ENCODE measurements at regions not wholly inside any gene's neighbourhood (a gene's known extent, or its start where the extent isn't known, plus 50 kb on each side); places are given as distances from the start of the nearest gene placed in this dataset.

DNA sequence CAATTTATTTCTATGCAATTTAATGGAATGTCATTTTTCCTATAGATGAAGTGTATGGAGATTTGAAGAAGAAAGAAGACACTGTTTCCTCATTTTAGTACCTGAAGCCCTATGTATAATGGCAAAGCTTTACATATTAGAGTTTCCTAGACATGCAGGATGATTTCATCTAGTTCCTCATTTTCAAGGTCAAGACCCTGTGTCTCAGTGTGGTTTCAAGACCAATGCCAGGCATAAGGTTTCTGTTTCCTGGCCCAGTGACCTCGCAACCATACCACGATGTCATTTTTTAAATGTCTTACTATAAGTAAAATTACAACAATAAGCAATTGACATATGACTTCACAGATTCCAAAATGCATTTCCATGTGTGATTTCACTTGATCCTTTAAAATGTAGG, 336.5 kb upstream of the PRKCQ start:
- CTCF ChIA-PET: interaction anchor here (1.3 kb wide), 1 partner anchor 39 kb away, joined by 3 read pairs; no protein-coding TSS in a partner anchor
- H3K4me3 Mint-ChIP-seq: no peak overlapping the region
- TF ChIP-seq ETV6 (CRISPR knock-in tag; IDR thresholded peaks at IDR 0.05) (no peak), ZNF317 (CRISPR knock-in tag; IDR thresholded peaks at IDR 0.05; ENCODE audit: borderline replicate concordance, low read depth) (no peak), FOXK1 (CRISPR knock-in tag; IDR thresholded peaks at IDR 0.05) (no peak), TEAD1 (CRISPR knock-in tag; IDR thresholded peaks at IDR 0.05) (no peak), SMAD3 (CRISPR knock-in tag; IDR thresholded peaks at IDR 0.05; ENCODE audit: borderline replicate concordance) (no peak), ESRRA (CRISPR knock-in tag; IDR thresholded peaks at IDR 0.05; ENCODE audit: borderline replicate concordance) (no peak), ZNF219 (CRISPR knock-in tag; IDR thresholded peaks at IDR 0.05; ENCODE audit: borderline replicate concordance) (no peak), NFATC4 (CRISPR knock-in tag; IDR thresholded peaks at IDR 0.05) (no peak), ZNF232 (CRISPR knock-in tag; IDR thresholded peaks at IDR 0.05) (no peak), HMGA2 (CRISPR knock-in tag; IDR thresholded peaks at IDR 0.05) (no peak), ZNF416 (CRISPR knock-in tag; IDR thresholded peaks at IDR 0.05) (no peak)
- TF ChIP-seq, protein P1, sequence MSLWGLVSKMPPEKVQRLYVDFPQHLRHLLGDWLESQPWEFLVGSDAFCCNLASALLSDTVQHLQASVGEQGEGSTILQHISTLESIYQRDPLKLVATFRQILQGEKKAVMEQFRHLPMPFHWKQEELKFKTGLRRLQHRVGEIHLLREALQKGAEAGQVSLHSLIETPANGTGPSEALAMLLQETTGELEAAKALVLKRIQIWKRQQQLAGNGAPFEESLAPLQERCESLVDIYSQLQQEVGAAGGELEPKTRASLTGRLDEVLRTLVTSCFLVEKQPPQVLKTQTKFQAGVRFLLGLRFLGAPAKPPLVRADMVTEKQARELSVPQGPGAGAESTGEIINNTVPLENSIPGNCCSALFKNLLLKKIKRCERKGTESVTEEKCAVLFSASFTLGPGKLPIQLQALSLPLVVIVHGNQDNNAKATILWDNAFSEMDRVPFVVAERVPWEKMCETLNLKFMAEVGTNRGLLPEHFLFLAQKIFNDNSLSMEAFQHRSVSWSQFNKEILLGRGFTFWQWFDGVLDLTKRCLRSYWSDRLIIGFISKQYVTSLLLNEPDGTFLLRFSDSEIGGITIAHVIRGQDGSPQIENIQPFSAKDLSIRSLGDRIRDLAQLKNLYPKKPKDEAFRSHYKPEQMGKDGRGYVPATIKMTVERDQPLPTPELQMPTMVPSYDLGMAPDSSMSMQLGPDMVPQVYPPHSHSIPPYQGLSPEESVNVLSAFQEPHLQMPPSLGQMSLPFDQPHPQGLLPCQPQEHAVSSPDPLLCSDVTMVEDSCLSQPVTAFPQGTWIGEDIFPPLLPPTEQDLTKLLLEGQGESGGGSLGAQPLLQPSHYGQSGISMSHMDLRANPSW (CRISPR knock-in tag; conservative IDR thresholded peaks at IDR 0.05; ENCODE audit: low read depth): no peak
- TF ChIP-seq, protein P2, sequence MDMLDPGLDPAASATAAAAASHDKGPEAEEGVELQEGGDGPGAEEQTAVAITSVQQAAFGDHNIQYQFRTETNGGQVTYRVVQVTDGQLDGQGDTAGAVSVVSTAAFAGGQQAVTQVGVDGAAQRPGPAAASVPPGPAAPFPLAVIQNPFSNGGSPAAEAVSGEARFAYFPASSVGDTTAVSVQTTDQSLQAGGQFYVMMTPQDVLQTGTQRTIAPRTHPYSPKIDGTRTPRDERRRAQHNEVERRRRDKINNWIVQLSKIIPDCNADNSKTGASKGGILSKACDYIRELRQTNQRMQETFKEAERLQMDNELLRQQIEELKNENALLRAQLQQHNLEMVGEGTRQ (CRISPR knock-in tag; IDR thresholded peaks at IDR 0.05): no peak
- TF ChIP-seq, protein P3, sequence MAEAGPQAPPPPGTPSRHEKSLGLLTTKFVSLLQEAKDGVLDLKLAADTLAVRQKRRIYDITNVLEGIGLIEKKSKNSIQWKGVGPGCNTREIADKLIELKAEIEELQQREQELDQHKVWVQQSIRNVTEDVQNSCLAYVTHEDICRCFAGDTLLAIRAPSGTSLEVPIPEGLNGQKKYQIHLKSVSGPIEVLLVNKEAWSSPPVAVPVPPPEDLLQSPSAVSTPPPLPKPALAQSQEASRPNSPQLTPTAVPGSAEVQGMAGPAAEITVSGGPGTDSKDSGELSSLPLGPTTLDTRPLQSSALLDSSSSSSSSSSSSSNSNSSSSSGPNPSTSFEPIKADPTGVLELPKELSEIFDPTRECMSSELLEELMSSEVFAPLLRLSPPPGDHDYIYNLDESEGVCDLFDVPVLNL (CRISPR knock-in tag; IDR thresholded peaks at IDR 0.05; ENCODE audit: borderline replicate concordance, low read depth): no peak
- TF ChIP-seq, protein P4, sequence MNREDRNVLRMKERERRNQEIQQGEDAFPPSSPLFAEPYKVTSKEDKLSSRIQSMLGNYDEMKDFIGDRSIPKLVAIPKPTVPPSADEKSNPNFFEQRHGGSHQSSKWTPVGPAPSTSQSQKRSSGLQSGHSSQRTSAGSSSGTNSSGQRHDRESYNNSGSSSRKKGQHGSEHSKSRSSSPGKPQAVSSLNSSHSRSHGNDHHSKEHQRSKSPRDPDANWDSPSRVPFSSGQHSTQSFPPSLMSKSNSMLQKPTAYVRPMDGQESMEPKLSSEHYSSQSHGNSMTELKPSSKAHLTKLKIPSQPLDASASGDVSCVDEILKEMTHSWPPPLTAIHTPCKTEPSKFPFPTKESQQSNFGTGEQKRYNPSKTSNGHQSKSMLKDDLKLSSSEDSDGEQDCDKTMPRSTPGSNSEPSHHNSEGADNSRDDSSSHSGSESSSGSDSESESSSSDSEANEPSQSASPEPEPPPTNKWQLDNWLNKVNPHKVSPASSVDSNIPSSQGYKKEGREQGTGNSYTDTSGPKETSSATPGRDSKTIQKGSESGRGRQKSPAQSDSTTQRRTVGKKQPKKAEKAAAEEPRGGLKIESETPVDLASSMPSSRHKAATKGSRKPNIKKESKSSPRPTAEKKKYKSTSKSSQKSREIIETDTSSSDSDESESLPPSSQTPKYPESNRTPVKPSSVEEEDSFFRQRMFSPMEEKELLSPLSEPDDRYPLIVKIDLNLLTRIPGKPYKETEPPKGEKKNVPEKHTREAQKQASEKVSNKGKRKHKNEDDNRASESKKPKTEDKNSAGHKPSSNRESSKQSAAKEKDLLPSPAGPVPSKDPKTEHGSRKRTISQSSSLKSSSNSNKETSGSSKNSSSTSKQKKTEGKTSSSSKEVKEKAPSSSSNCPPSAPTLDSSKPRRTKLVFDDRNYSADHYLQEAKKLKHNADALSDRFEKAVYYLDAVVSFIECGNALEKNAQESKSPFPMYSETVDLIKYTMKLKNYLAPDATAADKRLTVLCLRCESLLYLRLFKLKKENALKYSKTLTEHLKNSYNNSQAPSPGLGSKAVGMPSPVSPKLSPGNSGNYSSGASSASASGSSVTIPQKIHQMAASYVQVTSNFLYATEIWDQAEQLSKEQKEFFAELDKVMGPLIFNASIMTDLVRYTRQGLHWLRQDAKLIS (CRISPR knock-in tag; IDR thresholded peaks at IDR 0.05; ENCODE audit: borderline replicate concordance): no peak
- TF ChIP-seq, protein P5, sequence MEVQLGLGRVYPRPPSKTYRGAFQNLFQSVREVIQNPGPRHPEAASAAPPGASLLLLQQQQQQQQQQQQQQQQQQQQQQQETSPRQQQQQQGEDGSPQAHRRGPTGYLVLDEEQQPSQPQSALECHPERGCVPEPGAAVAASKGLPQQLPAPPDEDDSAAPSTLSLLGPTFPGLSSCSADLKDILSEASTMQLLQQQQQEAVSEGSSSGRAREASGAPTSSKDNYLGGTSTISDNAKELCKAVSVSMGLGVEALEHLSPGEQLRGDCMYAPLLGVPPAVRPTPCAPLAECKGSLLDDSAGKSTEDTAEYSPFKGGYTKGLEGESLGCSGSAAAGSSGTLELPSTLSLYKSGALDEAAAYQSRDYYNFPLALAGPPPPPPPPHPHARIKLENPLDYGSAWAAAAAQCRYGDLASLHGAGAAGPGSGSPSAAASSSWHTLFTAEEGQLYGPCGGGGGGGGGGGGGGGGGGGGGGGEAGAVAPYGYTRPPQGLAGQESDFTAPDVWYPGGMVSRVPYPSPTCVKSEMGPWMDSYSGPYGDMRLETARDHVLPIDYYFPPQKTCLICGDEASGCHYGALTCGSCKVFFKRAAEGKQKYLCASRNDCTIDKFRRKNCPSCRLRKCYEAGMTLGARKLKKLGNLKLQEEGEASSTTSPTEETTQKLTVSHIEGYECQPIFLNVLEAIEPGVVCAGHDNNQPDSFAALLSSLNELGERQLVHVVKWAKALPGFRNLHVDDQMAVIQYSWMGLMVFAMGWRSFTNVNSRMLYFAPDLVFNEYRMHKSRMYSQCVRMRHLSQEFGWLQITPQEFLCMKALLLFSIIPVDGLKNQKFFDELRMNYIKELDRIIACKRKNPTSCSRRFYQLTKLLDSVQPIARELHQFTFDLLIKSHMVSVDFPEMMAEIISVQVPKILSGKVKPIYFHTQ (CRISPR knock-in tag; IDR thresholded peaks at IDR 0.05): no peak
- TF ChIP-seq, protein P6, sequence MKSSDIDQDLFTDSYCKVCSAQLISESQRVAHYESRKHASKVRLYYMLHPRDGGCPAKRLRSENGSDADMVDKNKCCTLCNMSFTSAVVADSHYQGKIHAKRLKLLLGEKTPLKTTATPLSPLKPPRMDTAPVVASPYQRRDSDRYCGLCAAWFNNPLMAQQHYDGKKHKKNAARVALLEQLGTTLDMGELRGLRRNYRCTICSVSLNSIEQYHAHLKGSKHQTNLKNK (CRISPR knock-in tag; IDR thresholded peaks at IDR 0.05): no peak
- TF ChIP-seq, protein P7, sequence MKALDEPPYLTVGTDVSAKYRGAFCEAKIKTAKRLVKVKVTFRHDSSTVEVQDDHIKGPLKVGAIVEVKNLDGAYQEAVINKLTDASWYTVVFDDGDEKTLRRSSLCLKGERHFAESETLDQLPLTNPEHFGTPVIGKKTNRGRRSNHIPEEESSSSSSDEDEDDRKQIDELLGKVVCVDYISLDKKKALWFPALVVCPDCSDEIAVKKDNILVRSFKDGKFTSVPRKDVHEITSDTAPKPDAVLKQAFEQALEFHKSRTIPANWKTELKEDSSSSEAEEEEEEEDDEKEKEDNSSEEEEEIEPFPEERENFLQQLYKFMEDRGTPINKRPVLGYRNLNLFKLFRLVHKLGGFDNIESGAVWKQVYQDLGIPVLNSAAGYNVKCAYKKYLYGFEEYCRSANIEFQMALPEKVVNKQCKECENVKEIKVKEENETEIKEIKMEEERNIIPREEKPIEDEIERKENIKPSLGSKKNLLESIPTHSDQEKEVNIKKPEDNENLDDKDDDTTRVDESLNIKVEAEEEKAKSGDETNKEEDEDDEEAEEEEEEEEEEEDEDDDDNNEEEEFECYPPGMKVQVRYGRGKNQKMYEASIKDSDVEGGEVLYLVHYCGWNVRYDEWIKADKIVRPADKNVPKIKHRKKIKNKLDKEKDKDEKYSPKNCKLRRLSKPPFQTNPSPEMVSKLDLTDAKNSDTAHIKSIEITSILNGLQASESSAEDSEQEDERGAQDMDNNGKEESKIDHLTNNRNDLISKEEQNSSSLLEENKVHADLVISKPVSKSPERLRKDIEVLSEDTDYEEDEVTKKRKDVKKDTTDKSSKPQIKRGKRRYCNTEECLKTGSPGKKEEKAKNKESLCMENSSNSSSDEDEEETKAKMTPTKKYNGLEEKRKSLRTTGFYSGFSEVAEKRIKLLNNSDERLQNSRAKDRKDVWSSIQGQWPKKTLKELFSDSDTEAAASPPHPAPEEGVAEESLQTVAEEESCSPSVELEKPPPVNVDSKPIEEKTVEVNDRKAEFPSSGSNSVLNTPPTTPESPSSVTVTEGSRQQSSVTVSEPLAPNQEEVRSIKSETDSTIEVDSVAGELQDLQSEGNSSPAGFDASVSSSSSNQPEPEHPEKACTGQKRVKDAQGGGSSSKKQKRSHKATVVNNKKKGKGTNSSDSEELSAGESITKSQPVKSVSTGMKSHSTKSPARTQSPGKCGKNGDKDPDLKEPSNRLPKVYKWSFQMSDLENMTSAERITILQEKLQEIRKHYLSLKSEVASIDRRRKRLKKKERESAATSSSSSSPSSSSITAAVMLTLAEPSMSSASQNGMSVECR (CRISPR knock-in tag; IDR thresholded peaks at IDR 0.05; ENCODE audit: borderline replicate concordance): no peak
- TF ChIP-seq, protein P8, sequence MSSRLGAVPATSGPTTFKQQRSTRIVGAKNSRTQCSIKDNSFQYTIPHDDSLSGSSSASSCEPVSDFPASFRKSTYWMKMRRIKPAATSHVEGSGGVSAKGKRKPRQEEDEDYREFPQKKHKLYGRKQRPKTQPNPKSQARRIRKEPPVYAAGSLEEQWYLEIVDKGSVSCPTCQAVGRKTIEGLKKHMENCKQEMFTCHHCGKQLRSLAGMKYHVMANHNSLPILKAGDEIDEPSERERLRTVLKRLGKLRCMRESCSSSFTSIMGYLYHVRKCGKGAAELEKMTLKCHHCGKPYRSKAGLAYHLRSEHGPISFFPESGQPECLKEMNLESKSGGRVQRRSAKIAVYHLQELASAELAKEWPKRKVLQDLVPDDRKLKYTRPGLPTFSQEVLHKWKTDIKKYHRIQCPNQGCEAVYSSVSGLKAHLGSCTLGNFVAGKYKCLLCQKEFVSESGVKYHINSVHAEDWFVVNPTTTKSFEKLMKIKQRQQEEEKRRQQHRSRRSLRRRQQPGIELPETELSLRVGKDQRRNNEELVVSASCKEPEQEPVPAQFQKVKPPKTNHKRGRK (CRISPR knock-in tag; IDR thresholded peaks at IDR 0.05; ENCODE audit: borderline replicate concordance): no peak
- H3K27ac Mint-ChIP-seq: no peak overlapping the region
- H3K27me3 Mint-ChIP-seq (ENCODE audit: low read depth): peaks cover 4% of the 10 kb centered on the region; the same call in 1 of the 2 replicates
- peaks cover 11% of the 10 kb centered on the region; the same call in 1 of the 2 replicates for H3K9me3 Mint-ChIP-seq
- H3K36me3 Mint-ChIP-seq: peaks cover 3% of the 10 kb centered on the region; the same call in 1 of the 2 replicates
- POLR2A ChIA-PET: no interaction called here
- H3K4me1 Mint-ChIP-seq: peaks cover 15% of the 10 kb centered on the region
- ATAC-seq: no peak
- DNase-seq (ENCODE audit: low spot score): no peak
